ENCODE measurements at regions not wholly inside any gene's neighbourhood (a gene's known extent, or its start where the extent isn't known, plus 50 kb on each side); places are given as distances from the start of the nearest gene placed in this dataset.

DNA sequence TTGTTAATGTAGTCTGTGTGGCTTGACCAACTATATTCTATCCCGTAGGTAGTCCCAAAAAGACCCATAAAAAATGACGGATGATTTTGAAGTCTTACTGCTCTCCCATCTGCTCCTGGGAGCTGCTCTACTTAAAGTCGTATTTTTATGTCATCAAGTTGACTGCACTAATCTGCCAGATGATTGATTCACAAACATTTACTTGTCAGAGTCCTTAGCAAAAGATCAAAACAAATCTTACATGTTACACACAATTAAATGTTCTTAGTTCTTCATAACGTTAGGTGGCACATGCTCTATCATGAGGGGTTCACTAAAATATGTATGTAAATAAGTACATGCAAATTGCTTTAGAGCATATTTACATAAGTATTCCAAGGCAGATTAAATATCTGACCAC lies 498.3 kb upstream of the LRRTM4 start:
- ChIA-PET POLR2A (no interaction called here), CTCF (no interaction called here)
- Mint-ChIP-seq H3K4me3 (no peak overlapping the region), H3K36me3 (peaks cover 3% of the 10 kb centered on the region; the same call in 1 of the 2 replicates), H3K9me3 (peaks cover 20% of the 10 kb centered on the region), H3K27ac (no peak overlapping the region), H3K4me1 (no peaks in the 10 kb centered on the region), H3K27me3 (ENCODE audit: low read depth) (no peaks in the 10 kb centered on the region)
- TF ChIP-seq MXD4 (CRISPR knock-in tag; IDR thresholded peaks at IDR 0.05; ENCODE audit: borderline replicate concordance) (no peak), JAZF1 (CRISPR knock-in tag; IDR thresholded peaks at IDR 0.05) (no peak), SP1 (CRISPR knock-in tag; conservative IDR thresholded peaks at IDR 0.05) (no peak), RELA (CRISPR knock-in tag; IDR thresholded peaks at IDR 0.05; ENCODE audit: borderline replicate concordance) (no peak), ZNF263 (CRISPR knock-in tag; IDR thresholded peaks at IDR 0.05; ENCODE audit: low read depth) (no peak), ZNF423 (CRISPR knock-in tag; IDR thresholded peaks at IDR 0.05) (no peak), NR1H2 (CRISPR knock-in tag; IDR thresholded peaks at IDR 0.05) (no peak), ETV6 (CRISPR knock-in tag; IDR thresholded peaks at IDR 0.05) (no peak), ELF4 (CRISPR knock-in tag; IDR thresholded peaks at IDR 0.05; ENCODE audit: low read depth) (no peak), NR3C1 (CRISPR knock-in tag; conservative IDR thresholded peaks at IDR 0.05; ENCODE audit: low read depth) (no peak), IRF2 (CRISPR knock-in tag; IDR thresholded peaks at IDR 0.05; ENCODE audit: borderline replicate concordance, low read depth) (no peak), ZNF219 (CRISPR knock-in tag; IDR thresholded peaks at IDR 0.05; ENCODE audit: borderline replicate concordance) (no peak), PRRX2 (CRISPR knock-in tag; IDR thresholded peaks at IDR 0.05) (no peak)
- TF ChIP-seq, protein P1, sequence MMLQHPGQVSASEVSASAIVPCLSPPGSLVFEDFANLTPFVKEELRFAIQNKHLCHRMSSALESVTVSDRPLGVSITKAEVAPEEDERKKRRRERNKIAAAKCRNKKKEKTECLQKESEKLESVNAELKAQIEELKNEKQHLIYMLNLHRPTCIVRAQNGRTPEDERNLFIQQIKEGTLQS (CRISPR knock-in tag; conservative IDR thresholded peaks at IDR 0.05), result no peak
- TF ChIP-seq, protein P2, sequence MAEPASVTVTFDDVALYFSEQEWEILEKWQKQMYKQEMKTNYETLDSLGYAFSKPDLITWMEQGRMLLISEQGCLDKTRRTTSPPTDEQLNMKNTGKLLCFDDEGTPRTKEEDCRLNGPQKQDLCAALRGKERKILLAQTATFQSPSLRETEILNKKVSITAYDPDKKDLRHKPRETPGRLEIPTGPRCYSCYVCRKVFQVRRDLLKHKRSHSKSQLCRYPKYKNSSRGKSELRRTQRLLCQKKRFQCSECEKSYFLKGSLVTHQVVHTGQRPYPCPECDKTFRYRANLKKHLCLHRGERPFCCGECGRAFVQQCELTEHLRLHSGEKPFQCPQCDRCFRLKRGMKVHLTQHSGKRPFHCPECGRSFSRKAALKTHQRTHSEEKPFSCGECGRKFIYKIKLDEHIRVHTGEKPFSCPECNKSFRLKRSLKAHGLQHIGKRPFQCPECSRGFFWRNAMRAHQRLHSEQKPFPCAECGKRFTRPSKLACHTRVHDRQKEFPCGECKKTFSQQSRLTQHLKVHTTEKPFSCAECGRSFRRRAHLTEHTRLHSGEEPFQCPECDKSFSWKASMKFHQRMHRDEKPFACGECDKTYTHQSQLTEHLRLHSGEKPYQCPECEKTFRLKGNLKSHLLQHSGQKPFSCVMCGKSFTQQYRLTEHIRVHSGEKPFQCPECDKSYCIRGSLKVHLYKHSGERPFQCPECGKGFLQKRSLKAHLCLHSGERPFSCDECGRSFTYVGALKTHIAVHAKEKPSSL (CRISPR knock-in tag; conservative IDR thresholded peaks at IDR 0.05), result no peak
- TF ChIP-seq, protein P3, sequence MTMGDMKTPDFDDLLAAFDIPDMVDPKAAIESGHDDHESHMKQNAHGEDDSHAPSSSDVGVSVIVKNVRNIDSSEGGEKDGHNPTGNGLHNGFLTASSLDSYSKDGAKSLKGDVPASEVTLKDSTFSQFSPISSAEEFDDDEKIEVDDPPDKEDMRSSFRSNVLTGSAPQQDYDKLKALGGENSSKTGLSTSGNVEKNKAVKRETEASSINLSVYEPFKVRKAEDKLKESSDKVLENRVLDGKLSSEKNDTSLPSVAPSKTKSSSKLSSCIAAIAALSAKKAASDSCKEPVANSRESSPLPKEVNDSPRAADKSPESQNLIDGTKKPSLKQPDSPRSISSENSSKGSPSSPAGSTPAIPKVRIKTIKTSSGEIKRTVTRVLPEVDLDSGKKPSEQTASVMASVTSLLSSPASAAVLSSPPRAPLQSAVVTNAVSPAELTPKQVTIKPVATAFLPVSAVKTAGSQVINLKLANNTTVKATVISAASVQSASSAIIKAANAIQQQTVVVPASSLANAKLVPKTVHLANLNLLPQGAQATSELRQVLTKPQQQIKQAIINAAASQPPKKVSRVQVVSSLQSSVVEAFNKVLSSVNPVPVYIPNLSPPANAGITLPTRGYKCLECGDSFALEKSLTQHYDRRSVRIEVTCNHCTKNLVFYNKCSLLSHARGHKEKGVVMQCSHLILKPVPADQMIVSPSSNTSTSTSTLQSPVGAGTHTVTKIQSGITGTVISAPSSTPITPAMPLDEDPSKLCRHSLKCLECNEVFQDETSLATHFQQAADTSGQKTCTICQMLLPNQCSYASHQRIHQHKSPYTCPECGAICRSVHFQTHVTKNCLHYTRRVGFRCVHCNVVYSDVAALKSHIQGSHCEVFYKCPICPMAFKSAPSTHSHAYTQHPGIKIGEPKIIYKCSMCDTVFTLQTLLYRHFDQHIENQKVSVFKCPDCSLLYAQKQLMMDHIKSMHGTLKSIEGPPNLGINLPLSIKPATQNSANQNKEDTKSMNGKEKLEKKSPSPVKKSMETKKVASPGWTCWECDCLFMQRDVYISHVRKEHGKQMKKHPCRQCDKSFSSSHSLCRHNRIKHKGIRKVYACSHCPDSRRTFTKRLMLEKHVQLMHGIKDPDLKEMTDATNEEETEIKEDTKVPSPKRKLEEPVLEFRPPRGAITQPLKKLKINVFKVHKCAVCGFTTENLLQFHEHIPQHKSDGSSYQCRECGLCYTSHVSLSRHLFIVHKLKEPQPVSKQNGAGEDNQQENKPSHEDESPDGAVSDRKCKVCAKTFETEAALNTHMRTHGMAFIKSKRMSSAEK (CRISPR knock-in tag; IDR thresholded peaks at IDR 0.05; ENCODE audit: borderline replicate concordance), result no peak
- TF ChIP-seq, protein P4, sequence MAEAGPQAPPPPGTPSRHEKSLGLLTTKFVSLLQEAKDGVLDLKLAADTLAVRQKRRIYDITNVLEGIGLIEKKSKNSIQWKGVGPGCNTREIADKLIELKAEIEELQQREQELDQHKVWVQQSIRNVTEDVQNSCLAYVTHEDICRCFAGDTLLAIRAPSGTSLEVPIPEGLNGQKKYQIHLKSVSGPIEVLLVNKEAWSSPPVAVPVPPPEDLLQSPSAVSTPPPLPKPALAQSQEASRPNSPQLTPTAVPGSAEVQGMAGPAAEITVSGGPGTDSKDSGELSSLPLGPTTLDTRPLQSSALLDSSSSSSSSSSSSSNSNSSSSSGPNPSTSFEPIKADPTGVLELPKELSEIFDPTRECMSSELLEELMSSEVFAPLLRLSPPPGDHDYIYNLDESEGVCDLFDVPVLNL (CRISPR knock-in tag; IDR thresholded peaks at IDR 0.05; ENCODE audit: borderline replicate concordance, low read depth), result no peak
- TF ChIP-seq, protein P5, sequence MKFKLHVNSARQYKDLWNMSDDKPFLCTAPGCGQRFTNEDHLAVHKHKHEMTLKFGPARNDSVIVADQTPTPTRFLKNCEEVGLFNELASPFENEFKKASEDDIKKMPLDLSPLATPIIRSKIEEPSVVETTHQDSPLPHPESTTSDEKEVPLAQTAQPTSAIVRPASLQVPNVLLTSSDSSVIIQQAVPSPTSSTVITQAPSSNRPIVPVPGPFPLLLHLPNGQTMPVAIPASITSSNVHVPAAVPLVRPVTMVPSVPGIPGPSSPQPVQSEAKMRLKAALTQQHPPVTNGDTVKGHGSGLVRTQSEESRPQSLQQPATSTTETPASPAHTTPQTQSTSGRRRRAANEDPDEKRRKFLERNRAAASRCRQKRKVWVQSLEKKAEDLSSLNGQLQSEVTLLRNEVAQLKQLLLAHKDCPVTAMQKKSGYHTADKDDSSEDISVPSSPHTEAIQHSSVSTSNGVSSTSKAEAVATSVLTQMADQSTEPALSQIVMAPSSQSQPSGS (CRISPR knock-in tag; IDR thresholded peaks at IDR 0.05; ENCODE audit: borderline replicate concordance, low read depth), result no peak
- TF ChIP-seq, protein P6, sequence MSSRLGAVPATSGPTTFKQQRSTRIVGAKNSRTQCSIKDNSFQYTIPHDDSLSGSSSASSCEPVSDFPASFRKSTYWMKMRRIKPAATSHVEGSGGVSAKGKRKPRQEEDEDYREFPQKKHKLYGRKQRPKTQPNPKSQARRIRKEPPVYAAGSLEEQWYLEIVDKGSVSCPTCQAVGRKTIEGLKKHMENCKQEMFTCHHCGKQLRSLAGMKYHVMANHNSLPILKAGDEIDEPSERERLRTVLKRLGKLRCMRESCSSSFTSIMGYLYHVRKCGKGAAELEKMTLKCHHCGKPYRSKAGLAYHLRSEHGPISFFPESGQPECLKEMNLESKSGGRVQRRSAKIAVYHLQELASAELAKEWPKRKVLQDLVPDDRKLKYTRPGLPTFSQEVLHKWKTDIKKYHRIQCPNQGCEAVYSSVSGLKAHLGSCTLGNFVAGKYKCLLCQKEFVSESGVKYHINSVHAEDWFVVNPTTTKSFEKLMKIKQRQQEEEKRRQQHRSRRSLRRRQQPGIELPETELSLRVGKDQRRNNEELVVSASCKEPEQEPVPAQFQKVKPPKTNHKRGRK (CRISPR knock-in tag; IDR thresholded peaks at IDR 0.05; ENCODE audit: borderline replicate concordance), result no peak
- TF ChIP-seq, protein P7, sequence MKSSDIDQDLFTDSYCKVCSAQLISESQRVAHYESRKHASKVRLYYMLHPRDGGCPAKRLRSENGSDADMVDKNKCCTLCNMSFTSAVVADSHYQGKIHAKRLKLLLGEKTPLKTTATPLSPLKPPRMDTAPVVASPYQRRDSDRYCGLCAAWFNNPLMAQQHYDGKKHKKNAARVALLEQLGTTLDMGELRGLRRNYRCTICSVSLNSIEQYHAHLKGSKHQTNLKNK (CRISPR knock-in tag; IDR thresholded peaks at IDR 0.05), result no peak
- ATAC-seq, result no peak
- no peak for DNase-seq (ENCODE audit: low spot score)
